K562 (cell line): ENCODE measurements at regions not wholly inside any gene's neighbourhood (a gene's known extent, or its start where the extent isn't known, plus 50 kb on each side); places are given as distances from the start of the nearest gene placed in this dataset.
A peak's percentile ranks its signal among the peaks of the same experiment; 100 is the strongest.

Source experiments
- CEBPZ ChIP-seq: fragments of 150-350 bp; IDR thresholded peaks from 2 replicates; pipeline ENCODE4 v1.6.1; 2014; ENCODE audit warnings: low read depth, mild to moderate bottlenecking, low read length, borderline replicate concordance
- ETS1 ChIP-seq: conservative IDR thresholded peaks from 2 replicates; pipeline ENCODE4 v1.6.1; 2011; ENCODE audit warnings: low read depth, mild to moderate bottlenecking, low read length; ENCODE audit not compliant: control insufficient read depth
- HDAC3 ChIP-seq: fragments of 450-650 bp; IDR thresholded peaks from 2 replicates; pipeline ENCODE4 v1.6.1; 2018; ENCODE audit warnings: borderline replicate concordance, mild to moderate bottlenecking, moderate library complexity; ENCODE audit not compliant: partially characterized antibody
- HNRNPH1 ChIP-seq: fragments of 200-400 bp; formaldehyde crosslinking; optimal IDR thresholded peaks from 2 replicates; pipeline ENCODE3; 2017; ENCODE audit warnings: low read depth, mild to moderate bottlenecking, low read length, moderate library complexity
- HOMEZ ChIP-seq: fragments of 250-450 bp; sonication (Bioruptor Pico); IDR thresholded peaks from 2 replicates; pipeline ENCODE4 v1.4.0; 2020; ENCODE audit warnings: mild to moderate bottlenecking, moderate library complexity
- JUND ChIP-seq, 2 experiments: IDR thresholded peaks; 2 replicates in 1 of 2; 3 replicates in 1 of 2; pipeline ENCODE4 v1.6.1; 2011; ENCODE audit warnings: borderline replicate concordance in 2 of 2, low read depth in 2 of 2, low read length in 2 of 2, improper control_type of control experiment in 1 of 2, missing biosample characterization in 1 of 2, missing genetic modification characterization in 1 of 2, missing genetic modification reagents in 1 of 2
- KAT7 ChIP-seq: sonication (generic); formaldehyde crosslinking; IDR thresholded peaks from 2 replicates; pipeline ENCODE4 v1.8.0; 2022; ENCODE audit warnings: missing genetic modification reagents, mild to moderate bottlenecking, borderline replicate concordance
- KDM1A ChIP-seq, 2 experiments: fragments of 450-650 bp; IDR thresholded peaks; 2 replicates each; pipeline ENCODE4 v1.6.1; 2016; ENCODE audit warnings: mild to moderate bottlenecking in 2 of 2
- MAFF ChIP-seq: IDR thresholded peaks from 2 replicates; pipeline ENCODE4 v1.6.1; 2012; ENCODE audit warnings: low read length, improper control_type of control experiment
- POLR2AphosphoS2 ChIP-seq: IDR thresholded peaks from 2 replicates; pipeline ENCODE4 v1.6.1; 2012; ENCODE audit warnings: low read length, improper control_type of control experiment
- PURB ChIP-seq: sonication (generic); formaldehyde crosslinking; IDR thresholded peaks from 2 replicates; pipeline ENCODE4 v1.9.0; 2021; ENCODE audit warnings: low read depth, mild to moderate bottlenecking, missing genetic modification reagents
- SREBF2 ChIP-seq: sonication (generic); formaldehyde crosslinking; IDR thresholded peaks from 2 replicates; pipeline ENCODE4 v1.4.0; 2020; ENCODE audit warnings: mild to moderate bottlenecking, missing genetic modification reagents
- STAT5B ChIP-seq: fragments of 250-450 bp; sonication (Bioruptor Pico); IDR thresholded peaks from 2 replicates; pipeline ENCODE4 v1.8.0; 2021; ENCODE audit warnings: mild to moderate bottlenecking, inconsistent platforms
- TRIM24 ChIP-seq, 2 experiments: fragments of 450-650 bp; IDR thresholded peaks; 2 replicates each; pipeline ENCODE4 v1.6.1; 2016
- TSC22D4 ChIP-seq: fragments of 450-650 bp; IDR thresholded peaks from 2 replicates; pipeline ENCODE4 v1.6.1; 2016; ENCODE audit warnings: missing genetic modification characterization, missing biosample characterization, control low read depth
- YBX1 ChIP-seq: fragments of 450-650 bp; IDR thresholded peaks from 2 replicates; pipeline ENCODE4 v1.7.1; 2016; ENCODE audit warnings: mild to moderate bottlenecking
- ZBTB5 ChIP-seq: fragments of 450-650 bp; IDR thresholded peaks from 2 replicates; pipeline ENCODE4 v1.6.1; 2017; ENCODE audit warnings: antibody characterized with exemption
- ZBTB7A ChIP-seq: IDR thresholded peaks from 2 replicates; pipeline ENCODE4 v1.6.1; 2011; ENCODE audit warnings: low read depth, mild to moderate bottlenecking, low read length, moderate library complexity, borderline replicate concordance; ENCODE audit not compliant: control insufficient read depth
- ZNF354B ChIP-seq: fragments of 250-450 bp; sonication (Bioruptor Pico); IDR thresholded peaks from 2 replicates; pipeline ENCODE4 v1.4.0; 2020
- ZNF699 ChIP-seq: fragments of 250-450 bp; sonication (Bioruptor Pico); IDR thresholded peaks from 2 replicates; pipeline ENCODE4 v1.8.0; 2021; ENCODE audit warnings: mild to moderate bottlenecking, moderate library complexity; ENCODE audit not compliant: insufficient replicate concordance
- ZNF830 ChIP-seq: fragments of 250-450 bp; sonication (Bioruptor Pico); IDR thresholded peaks from 2 replicates; pipeline ENCODE4 v1.5.0; 2021; ENCODE audit warnings: mild to moderate bottlenecking
- ZSCAN32 ChIP-seq: fragments of 450-650 bp; formaldehyde crosslinking; IDR thresholded peaks from 2 replicates; pipeline ENCODE4 v1.4.0; 2020; ENCODE audit warnings: mild to moderate bottlenecking, moderate library complexity

- TF ChIP-seq ZNF699, result no peak
- TF ChIP-seq MAFF, result peak; percentile 83
- TF ChIP-seq PURB (CRISPR knock-in tag), result no peak
- no peak for TF ChIP-seq HOMEZ (CRISPR knock-in tag)
- TF ChIP-seq ZSCAN32 (CRISPR knock-in tag), result no peak
- no peak for TF ChIP-seq CEBPZ
- TF ChIP-seq ETS1, result no peak
- TF ChIP-seq STAT5B (CRISPR knock-in tag), result no peak
- TF ChIP-seq ZNF354B (CRISPR knock-in tag), result no peak
- peak; percentile 97 to 98 for TF ChIP-seq TRIM24 (IDR thresholded peaks at IDR 0.05)
- TF ChIP-seq SREBF2 (CRISPR knock-in tag), result no peak
- no peak for TF ChIP-seq HNRNPH1
- TF ChIP-seq ZBTB5, result no peak
- no peak for TF ChIP-seq KAT7 (CRISPR knock-in tag)
- no peak for TF ChIP-seq ZNF830 (CRISPR knock-in tag)
- no peak for TF ChIP-seq ZBTB7A
- TF ChIP-seq POLR2AphosphoS2, result no peak
- TF ChIP-seq JUND (IDR thresholded peaks at IDR 0.05; ENCODE audit: borderline replicate concordance, low read depth, low read length), result peak; percentile 99
- TF ChIP-seq JUND (tag; IDR thresholded peaks at IDR 0.05; ENCODE audit: borderline replicate concordance, low read depth, low read length), result peak; percentile 99
- no peak for TF ChIP-seq YBX1
- TF ChIP-seq HDAC3, result peak; percentile 90
- TF ChIP-seq KDM1A (IDR thresholded peaks at IDR 0.05), result peak; percentile 99
- no peak for TF ChIP-seq TSC22D4 (tag)
Measured at GRCh38 chr12:126998747-126999285, 1268.2 kb upstream of the TMEM132C start (continued).
